HG02763 (cell line): ENCODE measurements at regions not wholly inside any gene's neighbourhood (a gene's known extent, or its start where the extent isn't known, plus 50 kb on each side); places are given as distances from the start of the nearest gene placed in this dataset.

Experiments used
- ATAC-seq: cut with Tn5 transposase; IDR thresholded peaks from one replicate; pipeline ENCODE4 v1.9.1; 2021; ENCODE audit warnings: mild to moderate bottlenecking, moderate library complexity; ENCODE audit not compliant: unreplicated experiment

- no peak for ATAC-seq
Observed at GRCh38 chr4:108236264-108236663, 67.5 kb upstream of the LEF1 start.

DNA sequence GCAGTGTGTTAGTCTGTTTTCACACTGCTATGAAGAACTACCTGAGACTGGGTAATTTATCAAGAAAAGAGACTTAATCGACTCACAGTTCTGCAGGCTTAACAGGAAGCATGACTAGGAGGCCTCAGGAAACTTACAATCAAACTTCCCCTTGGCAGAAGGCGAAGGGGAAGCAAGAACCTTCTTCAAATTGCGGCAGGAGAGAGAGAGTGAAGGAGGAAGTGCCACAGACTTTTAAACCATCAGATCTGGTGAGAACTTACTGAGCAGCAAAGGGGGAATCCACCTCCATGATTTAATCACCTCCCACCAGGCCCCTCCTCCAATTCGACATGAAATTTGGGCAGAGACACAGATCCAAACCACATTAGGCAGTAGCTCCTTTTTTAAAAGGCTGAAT, 59.2 kb upstream of the LEF1 start:
- no peak for ATAC-seq

DNA sequence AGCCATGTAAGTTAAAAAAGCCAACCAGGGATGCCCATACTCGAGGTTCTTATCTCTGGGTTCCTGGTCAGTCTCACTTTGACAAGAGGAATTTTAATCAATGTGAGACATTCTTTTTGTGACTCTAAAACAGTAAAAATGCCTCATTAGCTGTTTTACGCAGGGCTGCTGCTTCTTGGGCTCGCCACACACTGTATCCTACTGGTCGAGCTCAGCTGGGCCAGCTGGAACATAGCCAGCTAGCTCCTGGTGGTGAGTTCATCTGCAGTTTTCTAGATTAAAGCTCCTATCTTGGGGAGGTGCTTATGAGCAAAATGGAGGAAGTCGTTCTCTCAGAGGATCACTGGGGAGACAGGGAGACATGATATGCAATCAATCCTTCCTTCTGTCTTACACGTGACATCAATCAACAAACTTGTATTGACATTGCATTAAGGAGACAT, 55.9 kb upstream of the LEF1 start:
- no peak for ATAC-seq

DNA sequence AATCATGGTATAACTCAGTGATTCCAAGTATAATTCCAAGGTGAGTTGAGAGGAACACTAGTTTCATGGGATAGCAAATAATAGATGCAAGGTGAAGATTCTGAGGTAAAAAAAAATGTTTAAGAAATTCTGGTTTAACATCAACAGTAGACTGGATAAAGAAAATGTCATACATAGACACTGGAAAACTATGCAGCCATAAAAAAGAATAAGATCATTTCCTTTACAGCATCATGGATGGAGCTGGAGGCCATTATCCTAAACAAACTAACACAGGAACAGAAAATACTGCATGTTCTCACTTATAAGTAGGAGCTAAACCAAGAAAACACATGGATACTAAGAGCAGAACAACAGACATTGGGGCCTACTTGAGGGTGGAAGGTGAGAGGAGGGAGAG, 54.6 kb upstream of the LEF1 start:
- no peak for ATAC-seq

GRCh38 chr4:108219998-108220397, 51.3 kb upstream of the LEF1 start:
- no peak for ATAC-seq
